Progenitor cell of endocrine pancreas (in vitro differentiated cells): ENCODE measurements at regions not wholly inside any gene's neighbourhood (a gene's known extent, or its start where the extent isn't known, plus 50 kb on each side); places are given as distances from the start of the nearest gene placed in this dataset.

Experiments
- DNase-seq: peaks from one replicate; pipeline ENCODE4 v3.0.0; 2021; ENCODE audit warnings: low spot score; ENCODE audit not compliant: unreplicated experiment
- H3K27ac Mint-ChIP-seq: 2 replicates; pipeline ENCODE4 v1.8.0; 2021; ENCODE audit warnings: mild to moderate bottlenecking, moderate library complexity, mixed read lengths
- H3K27me3 Mint-ChIP-seq: 2 replicates; pipeline ENCODE4 v1.8.0; 2021; ENCODE audit warnings: mixed read lengths
- H3K36me3 Mint-ChIP-seq: 2 replicates; pipeline ENCODE4 v1.8.0; 2022; ENCODE audit warnings: mixed read lengths; ENCODE audit not compliant: insufficient read depth
- H3K4me1 Mint-ChIP-seq: 2 replicates; pipeline ENCODE4 v1.8.0; 2021; ENCODE audit warnings: low read depth, mixed read lengths
- H3K4me3 Mint-ChIP-seq: 2 replicates; pipeline ENCODE4 v1.8.0; 2021; ENCODE audit warnings: low read depth, mild to moderate bottlenecking, moderate library complexity, mixed read lengths
- H3K9me3 Mint-ChIP-seq: 2 replicates; pipeline ENCODE4 v1.8.0; 2021; ENCODE audit warnings: low read depth, mixed read lengths
- CTCF ChIP-seq: fragments of 200-600 bp; sonication (generic); IDR thresholded peaks from one replicate; pipeline ENCODE4 v1.5.0; 2021; ENCODE audit warnings: antibody characterized with exemption, mild to moderate bottlenecking; ENCODE audit not compliant: unreplicated experiment

- no peak for TF ChIP-seq CTCF
- Mint-ChIP-seq H3K36me3 (no peaks in the 10 kb centered on the region), H3K27ac (no peak overlapping the region), H3K9me3 (no peaks in the 10 kb centered on the region), H3K27me3 (peaks cover 8% of the 10 kb centered on the region), H3K4me1 (peaks cover 2% of the 10 kb centered on the region), H3K4me3 (no peak overlapping the region)
- no peak for DNase-seq
These were observed 243.4 kb downstream of the RHOU start for GRCh38 chr1:228978484-228979324.

DNA sequence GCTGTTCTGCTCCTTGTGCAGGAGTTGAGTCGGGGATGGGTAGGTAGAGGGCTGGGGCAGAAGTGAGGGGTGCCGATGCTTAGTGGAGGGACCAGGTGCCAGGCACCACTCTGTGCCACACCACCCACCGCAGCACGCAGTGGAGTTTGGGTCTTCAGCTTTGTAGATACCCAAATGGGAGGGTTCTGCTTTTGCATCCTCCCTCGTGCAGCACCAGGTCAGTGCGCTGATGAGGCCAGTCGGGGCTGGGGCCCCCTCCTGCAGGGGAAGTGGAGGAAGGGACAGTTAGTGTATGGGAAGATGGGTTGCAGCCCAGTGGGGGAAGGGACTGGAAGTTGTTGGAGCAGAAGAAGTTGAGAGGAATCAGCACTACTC is 244.0 kb downstream of the RHOU start:
- Mint-ChIP-seq H3K4me1 (peaks cover 2% of the 10 kb centered on the region), H3K36me3 (no peaks in the 10 kb centered on the region)
- DNase-seq: no peak

GRCh38 chr1:228979774-228980173 is 244.5 kb downstream of the RHOU start:
- Mint-ChIP-seq H3K27me3 (peaks cover 5% of the 10 kb centered on the region), H3K4me1 (peaks cover 2% of the 10 kb centered on the region), H3K4me3 (no peak overlapping the region), H3K36me3 (no peaks in the 10 kb centered on the region), H3K27ac (no peak overlapping the region), H3K9me3 (no peaks in the 10 kb centered on the region)
- DNase-seq: no peak
- TF ChIP-seq CTCF: no peak

More for the DNA sequence above, 244.0 kb downstream of the RHOU start:
- H3K27me3 Mint-ChIP-seq: peaks cover 6% of the 10 kb centered on the region
- no peak overlapping the region for H3K27ac Mint-ChIP-seq
- H3K9me3 Mint-ChIP-seq: no peaks in the 10 kb centered on the region
- TF ChIP-seq CTCF: no peak
- H3K4me3 Mint-ChIP-seq: no peak overlapping the region

GRCh38 chr1:228980232-228980937 is 245.1 kb downstream of the RHOU start:
- Mint-ChIP-seq H3K27me3 (peaks cover 3% of the 10 kb centered on the region), H3K4me1 (peaks cover 2% of the 10 kb centered on the region), H3K9me3 (no peaks in the 10 kb centered on the region), H3K4me3 (no peak overlapping the region), H3K27ac (no peak overlapping the region), H3K36me3 (no peaks in the 10 kb centered on the region)
- TF ChIP-seq CTCF: no peak
- DNase-seq: no peak

- no peaks in the 10 kb centered on the region for H3K9me3 Mint-ChIP-seq
- peaks cover 2% of the 10 kb centered on the region for H3K4me1 Mint-ChIP-seq
- no peaks in the 10 kb centered on the region for H3K36me3 Mint-ChIP-seq
- peaks cover 6% of the 10 kb centered on the region for H3K27me3 Mint-ChIP-seq
- no peak overlapping the region for H3K27ac Mint-ChIP-seq
- TF ChIP-seq CTCF: no peak
- H3K4me3 Mint-ChIP-seq: no peak overlapping the region
- no peak for DNase-seq
These were observed 247.4 kb downstream of the RHOU start for GRCh38 chr1:228982637-228983036.
